ENCODE measurements at regions not wholly inside any gene's neighbourhood (a gene's known extent, or its start where the extent isn't known, plus 50 kb on each side); places are given as distances from the start of the nearest gene placed in this dataset.

GRCh38 chr6:3939368-3939958 lies 90.3 kb downstream of the FAM50B start:
- Histone ChIP-seq H4K20me1 (no peaks in the 10 kb centered on the region), H3K4me1 (no peaks in the 10 kb centered on the region)
- TF ChIP-seq Cebpa-rat (IDR thresholded peaks at IDR 0.05) = no peak

GRCh38 chr6:3939964-3940363 lies 90.8 kb downstream of the FAM50B start:
- Histone ChIP-seq H3K4me1 (no peaks in the 10 kb centered on the region), H3K4me2 (no peak overlapping the region), H4K20me1 (no peaks in the 10 kb centered on the region), H3K9me3 (no peaks in the 10 kb centered on the region), H3K36me3 (no peaks in the 10 kb centered on the region), H3K27ac (no peak overlapping the region), H3K9ac (no peak overlapping the region), H3K27me3 (no peaks in the 10 kb centered on the region), H3K4me3 (no peak overlapping the region)
- TF ChIP-seq Cebpa-rat (IDR thresholded peaks at IDR 0.05) = no peak

More at GRCh38 chr6:3939368-3939958, 90.3 kb downstream of the FAM50B start:
- H3K4me2 ChIP-seq = no peak overlapping the region
- no peak overlapping the region for H3K4me3 ChIP-seq
- H3K9ac ChIP-seq = no peak overlapping the region
- no peaks in the 10 kb centered on the region for H3K27me3 ChIP-seq
- no peak overlapping the region for H3K27ac ChIP-seq
- H3K9me3 ChIP-seq = no peaks in the 10 kb centered on the region
- H3K36me3 ChIP-seq = no peaks in the 10 kb centered on the region

- Histone ChIP-seq H4K20me1 (no peaks in the 10 kb centered on the region), H3K4me3 (no peak overlapping the region), H3K36me3 (no peaks in the 10 kb centered on the region), H3K9me3 (no peaks in the 10 kb centered on the region), H3K4me1 (no peaks in the 10 kb centered on the region), H3K4me2 (no peak overlapping the region), H3K9ac (no peak overlapping the region), H3K27me3 (no peaks in the 10 kb centered on the region), H3K27ac (no peak overlapping the region)
- no peak for TF ChIP-seq Cebpa-rat (IDR thresholded peaks at IDR 0.05)
Observed at GRCh38 chr6:3940703-3941102, 91.5 kb downstream of the FAM50B start.

GRCh38 chr6:3943331-3943765 lies 94.2 kb downstream of the FAM50B start:
- no peaks in the 10 kb centered on the region for H3K27me3 ChIP-seq
- H3K4me3 ChIP-seq = no peak overlapping the region
- TF ChIP-seq Cebpa-rat (IDR thresholded peaks at IDR 0.05) = no peak
- no peaks in the 10 kb centered on the region for H3K36me3 ChIP-seq
- no peaks in the 10 kb centered on the region for H3K4me1 ChIP-seq
- H3K27ac ChIP-seq = no peak overlapping the region
- H3K9ac ChIP-seq = no peak overlapping the region
- H3K9me3 ChIP-seq = no peaks in the 10 kb centered on the region
- no peak overlapping the region for H3K4me2 ChIP-seq
- no peaks in the 10 kb centered on the region for H4K20me1 ChIP-seq

GRCh38 chr6:3944246-3944645 lies 95.1 kb downstream of the FAM50B start:
- no peak overlapping the region for H3K4me3 ChIP-seq
- TF ChIP-seq Cebpa-rat (IDR thresholded peaks at IDR 0.05) = no peak

GRCh38 chr6:3946778-3947177 lies 97.6 kb downstream of the FAM50B start:
- Histone ChIP-seq H3K27me3 (no peaks in the 10 kb centered on the region), H3K4me3 (no peak overlapping the region), H3K9me3 (no peaks in the 10 kb centered on the region), H4K20me1 (no peaks in the 10 kb centered on the region), H3K4me1 (no peaks in the 10 kb centered on the region), H3K27ac (no peak overlapping the region), H3K36me3 (no peaks in the 10 kb centered on the region), H3K9ac (no peak overlapping the region), H3K4me2 (no peak overlapping the region)
- no peak for TF ChIP-seq Cebpa-rat (IDR thresholded peaks at IDR 0.05)

More at GRCh38 chr6:3944246-3944645, 95.1 kb downstream of the FAM50B start:
- Histone ChIP-seq H3K9ac (no peak overlapping the region), H4K20me1 (no peaks in the 10 kb centered on the region), H3K36me3 (no peaks in the 10 kb centered on the region), H3K27ac (no peak overlapping the region), H3K27me3 (no peaks in the 10 kb centered on the region), H3K4me1 (no peaks in the 10 kb centered on the region), H3K4me2 (no peak overlapping the region), H3K9me3 (no peaks in the 10 kb centered on the region)

- H3K4me3 ChIP-seq = no peak overlapping the region
- H4K20me1 ChIP-seq = no peaks in the 10 kb centered on the region
- no peak for TF ChIP-seq Cebpa-rat (IDR thresholded peaks at IDR 0.05)
- H3K36me3 ChIP-seq = no peaks in the 10 kb centered on the region
- no peaks in the 10 kb centered on the region for H3K9me3 ChIP-seq
- no peak overlapping the region for H3K27ac ChIP-seq
- no peak overlapping the region for H3K9ac ChIP-seq
- no peaks in the 10 kb centered on the region for H3K27me3 ChIP-seq
- H3K4me1 ChIP-seq = no peaks in the 10 kb centered on the region
- no peak overlapping the region for H3K4me2 ChIP-seq
Observed at GRCh38 chr6:3948866-3949265, 99.7 kb downstream of the FAM50B start.

- no peak overlapping the region for H3K4me2 ChIP-seq
- no peaks in the 10 kb centered on the region for H4K20me1 ChIP-seq
- no peak overlapping the region for H3K4me3 ChIP-seq
- no peak overlapping the region for H3K9ac ChIP-seq
- H3K27ac ChIP-seq = no peak overlapping the region
- TF ChIP-seq Cebpa-rat (IDR thresholded peaks at IDR 0.05) = no peak
- no peaks in the 10 kb centered on the region for H3K9me3 ChIP-seq
- H3K4me1 ChIP-seq = no peaks in the 10 kb centered on the region
- no peaks in the 10 kb centered on the region for H3K27me3 ChIP-seq
- H3K36me3 ChIP-seq = no peaks in the 10 kb centered on the region
Observed at GRCh38 chr6:3949521-3949920, 100.3 kb downstream of the FAM50B start.

GRCh38 chr6:3956054-3956453 lies 106.9 kb downstream of the FAM50B start:
- no peaks in the 10 kb centered on the region for H3K36me3 ChIP-seq
- no peak overlapping the region for H3K27ac ChIP-seq
- H3K4me1 ChIP-seq = no peaks in the 10 kb centered on the region
- no peaks in the 10 kb centered on the region for H4K20me1 ChIP-seq
- H3K4me2 ChIP-seq = no peak overlapping the region
- H3K9me3 ChIP-seq = peaks cover 15% of the 10 kb centered on the region
- H3K9ac ChIP-seq = no peak overlapping the region
- no peak overlapping the region for H3K4me3 ChIP-seq
- no peaks in the 10 kb centered on the region for H3K27me3 ChIP-seq
- TF ChIP-seq Cebpa-rat (IDR thresholded peaks at IDR 0.05) = no peak

GRCh38 chr6:3957321-3957720 lies 108.1 kb downstream of the FAM50B start:
- Histone ChIP-seq H3K27ac (no peak overlapping the region), H3K4me3 (no peak overlapping the region), H3K9me3 (peaks cover 15% of the 10 kb centered on the region), H3K4me1 (no peaks in the 10 kb centered on the region), H3K36me3 (no peaks in the 10 kb centered on the region), H4K20me1 (no peaks in the 10 kb centered on the region), H3K27me3 (no peaks in the 10 kb centered on the region), H3K9ac (no peak overlapping the region), H3K4me2 (no peak overlapping the region)
- TF ChIP-seq Cebpa-rat (IDR thresholded peaks at IDR 0.05) = no peak

- Histone ChIP-seq H3K36me3 (no peaks in the 10 kb centered on the region), H3K4me3 (no peak overlapping the region), H4K20me1 (no peaks in the 10 kb centered on the region), H3K27me3 (no peaks in the 10 kb centered on the region), H3K4me1 (no peaks in the 10 kb centered on the region), H3K4me2 (no peak overlapping the region), H3K9ac (no peak overlapping the region), H3K27ac (no peak overlapping the region), H3K9me3 (peaks cover 15% of the 10 kb centered on the region)
- TF ChIP-seq Cebpa-rat (IDR thresholded peaks at IDR 0.05) = no peak
Observed at GRCh38 chr6:3958255-3958654, 109.1 kb downstream of the FAM50B start.

All from BLaER1 (cell line).